ENCODE measurements at regions not wholly inside any gene's neighbourhood (a gene's known extent, or its start where the extent isn't known, plus 50 kb on each side); places are given as distances from the start of the nearest gene placed in this dataset.

GRCh38 chr5:126364206-126364902 is 58.9 kb upstream of the GRAMD2B start:
- Histone ChIP-seq H3K4me3 (ENCODE audit: low read length) (no peak overlapping the region), H3K9me3 (ENCODE audit: control insufficient read depth in 1 of 2, insufficient read depth in 1 of 2, low read length in 2 of 2) (no peaks in the 10 kb centered on the region), H3K36me3 (ENCODE audit: insufficient read depth, low read length) (no peaks in the 10 kb centered on the region), H3K27ac (ENCODE audit: low read depth in 1 of 2, low read length in 2 of 2) (no peak overlapping the region), H3K27me3 (ENCODE audit: control insufficient read depth in 1 of 2, insufficient read depth in 2 of 2, low read length in 2 of 2) (no peaks in the 10 kb centered on the region), H3K4me1 (ENCODE audit: insufficient read depth, low read length) (no peaks in the 10 kb centered on the region)
- ChIA-PET POLR2A (interaction anchor here (0.6 kb wide), 1 partner anchor 10 kb away, joined by 3 read pairs; no protein-coding TSS in a partner anchor), CTCF (no interaction called here)
- ATAC-seq (ENCODE audit: poor library complexity) (no peak), DNase-seq (no peak)
- Mint-ChIP-seq H3K36me3 (ENCODE audit: low read depth) (no peaks in the 10 kb centered on the region), H3K4me1 (ENCODE audit: low read depth) (no peaks in the 10 kb centered on the region), H3K4me3 (no peak overlapping the region), H3K27me3 (no peaks in the 10 kb centered on the region), H3K9me3 (no peaks in the 10 kb centered on the region), H3K27ac (no peak overlapping the region)
- intact Hi-C loops (cut with DNase I, micrococcal nuclease): no loop called here
- no peak for TF ChIP-seq CTCF (IDR thresholded peaks at IDR 0.05)

GRCh38 chr5:126365446-126366198 is 57.6 kb upstream of the GRAMD2B start:
- no peak for TF ChIP-seq CTCF (IDR thresholded peaks at IDR 0.05)
- Histone ChIP-seq H3K36me3 (ENCODE audit: insufficient read depth, low read length) (no peaks in the 10 kb centered on the region), H3K27ac (ENCODE audit: low read depth in 1 of 2, low read length in 2 of 2) (no peak overlapping the region), H3K4me1 (ENCODE audit: insufficient read depth, low read length) (no peaks in the 10 kb centered on the region), H3K27me3 (ENCODE audit: control insufficient read depth in 1 of 2, insufficient read depth in 2 of 2, low read length in 2 of 2) (no peaks in the 10 kb centered on the region), H3K9me3 (ENCODE audit: control insufficient read depth in 1 of 2, insufficient read depth in 1 of 2, low read length in 2 of 2) (no peaks in the 10 kb centered on the region), H3K4me3 (ENCODE audit: low read length) (no peak overlapping the region)
- Mint-ChIP-seq H3K4me3 (no peak overlapping the region), H3K36me3 (ENCODE audit: low read depth) (no peaks in the 10 kb centered on the region), H3K9me3 (no peaks in the 10 kb centered on the region), H3K4me1 (ENCODE audit: low read depth) (no peaks in the 10 kb centered on the region), H3K27me3 (no peaks in the 10 kb centered on the region), H3K27ac (no peak overlapping the region)
- no peak for DNase-seq
- intact Hi-C loops (cut with DNase I, micrococcal nuclease): no loop called here
- ChIA-PET CTCF (interaction anchor here (0.6 kb wide), 1 partner anchor 183 kb away, joined by 3 read pairs; no protein-coding TSS in a partner anchor), POLR2A (no interaction called here)
- no peak for ATAC-seq (ENCODE audit: poor library complexity)

- no peaks in the 10 kb centered on the region for H3K36me3 Mint-ChIP-seq (ENCODE audit: low read depth)
Measured at GRCh38 chr5:126366199-126366560, 57.0 kb upstream of the GRAMD2B start.

More at GRCh38 chr5:126366199-126366560, 57.0 kb upstream of the GRAMD2B start:
- no peaks in the 10 kb centered on the region for H3K9me3 Mint-ChIP-seq
- ChIA-PET CTCF (no interaction called here), POLR2A (no interaction called here)
- no peak overlapping the region for H3K4me3 Mint-ChIP-seq
- no peak for DNase-seq
- Histone ChIP-seq H3K4me1 (ENCODE audit: insufficient read depth, low read length) (no peaks in the 10 kb centered on the region), H3K9me3 (ENCODE audit: control insufficient read depth in 1 of 2, insufficient read depth in 1 of 2, low read length in 2 of 2) (no peaks in the 10 kb centered on the region), H3K4me3 (ENCODE audit: low read length) (no peak overlapping the region), H3K36me3 (ENCODE audit: insufficient read depth, low read length) (no peaks in the 10 kb centered on the region), H3K27ac (ENCODE audit: low read depth in 1 of 2, low read length in 2 of 2) (no peak overlapping the region), H3K27me3 (ENCODE audit: control insufficient read depth in 1 of 2, insufficient read depth in 2 of 2, low read length in 2 of 2) (no peaks in the 10 kb centered on the region)
- H3K4me1 Mint-ChIP-seq (ENCODE audit: low read depth): no peaks in the 10 kb centered on the region
- ATAC-seq (ENCODE audit: poor library complexity): no peak
- intact Hi-C loops (cut with DNase I, micrococcal nuclease): no loop called here
- TF ChIP-seq CTCF (IDR thresholded peaks at IDR 0.05): no peak
- no peak overlapping the region for H3K27ac Mint-ChIP-seq
- no peaks in the 10 kb centered on the region for H3K27me3 Mint-ChIP-seq

All from CD4-positive, alpha-beta T cell (primary cell).